ENCODE measurements at regions not wholly inside any gene's neighbourhood (a gene's known extent, or its start where the extent isn't known, plus 50 kb on each side); places are given as distances from the start of the nearest gene placed in this dataset.

DNA sequence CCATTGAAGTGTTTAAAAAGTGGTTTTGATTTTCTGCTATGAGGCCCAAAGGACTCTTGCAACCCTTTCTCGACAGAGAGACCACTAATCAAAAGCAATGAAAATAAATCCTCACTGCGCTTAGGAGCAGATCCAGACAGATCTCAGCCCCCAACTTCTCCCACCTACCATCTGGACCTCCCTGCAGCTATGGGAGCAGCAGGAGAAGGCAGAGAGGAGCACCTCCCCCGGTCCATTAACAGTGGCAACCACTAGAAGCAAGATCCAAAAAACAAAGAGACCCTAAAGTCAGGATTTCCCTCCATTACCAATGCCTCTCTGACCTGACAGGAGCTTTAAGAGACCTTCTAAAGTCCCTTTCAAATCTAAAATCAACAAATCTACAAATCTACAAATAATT is 99.0 kb upstream of the LSM8 start:
- no peak for DNase-seq

GRCh38 chr7:118087126-118087525 is 96.8 kb upstream of the LSM8 start:
- DNase-seq: no peak

GRCh38 chr7:118094044-118094443 is 89.9 kb upstream of the LSM8 start:
- no peak for DNase-seq

DNA sequence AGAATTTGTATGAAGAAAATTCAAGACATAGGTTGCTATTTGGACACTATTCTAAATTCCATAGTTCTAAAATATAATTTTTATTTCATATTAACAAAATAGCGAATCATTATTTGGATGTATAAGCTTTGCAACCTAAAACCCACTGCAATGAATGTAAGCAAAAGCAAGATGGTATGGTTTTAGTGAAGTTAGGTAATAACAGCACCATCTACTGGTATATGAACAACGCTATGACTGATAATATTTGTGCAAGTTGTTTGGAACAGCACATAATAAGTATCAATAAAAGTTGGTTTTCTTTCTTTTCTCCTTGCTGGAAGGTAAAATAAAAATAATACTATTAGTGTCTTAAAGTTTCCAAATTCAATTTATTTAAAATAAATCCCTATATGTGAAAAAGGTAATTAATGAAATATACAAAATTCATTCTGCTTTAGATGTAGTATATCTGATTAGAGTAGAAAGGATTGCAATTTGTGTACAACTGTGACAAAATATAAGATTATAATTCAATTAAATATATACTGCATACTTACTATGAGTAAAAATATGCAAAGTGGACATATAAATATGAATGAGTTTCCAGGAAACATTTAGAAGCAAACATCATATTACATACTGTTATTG is 79.0 kb upstream of the LSM8 start:
- DNase-seq: peak; percentile 3

DNA sequence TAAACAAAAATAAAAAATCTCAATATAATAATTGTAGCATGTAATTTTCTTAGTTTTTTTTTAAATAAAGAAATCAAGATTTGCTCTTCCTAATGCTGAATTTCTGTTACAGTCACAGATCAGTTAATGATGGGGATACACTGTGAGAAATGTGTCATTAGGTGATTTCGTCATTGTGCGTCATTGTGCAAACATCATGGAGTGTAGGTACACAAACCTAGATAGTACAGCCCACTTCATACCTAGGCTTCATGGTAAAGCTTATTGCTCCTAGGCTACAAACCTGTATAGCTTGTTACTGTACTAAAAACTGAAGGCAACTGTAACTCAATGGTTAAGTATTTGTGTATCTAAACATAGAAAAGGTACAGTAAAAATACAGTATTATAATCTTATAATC is 74.4 kb upstream of the LSM8 start:
- DNase-seq: no peak

- DNase-seq: no peak
Measured at GRCh38 chr7:118110178-118110925, 73.6 kb upstream of the LSM8 start.

GRCh38 chr7:118111347-118111746 is 72.6 kb upstream of the LSM8 start:
- no peak for DNase-seq

DNA sequence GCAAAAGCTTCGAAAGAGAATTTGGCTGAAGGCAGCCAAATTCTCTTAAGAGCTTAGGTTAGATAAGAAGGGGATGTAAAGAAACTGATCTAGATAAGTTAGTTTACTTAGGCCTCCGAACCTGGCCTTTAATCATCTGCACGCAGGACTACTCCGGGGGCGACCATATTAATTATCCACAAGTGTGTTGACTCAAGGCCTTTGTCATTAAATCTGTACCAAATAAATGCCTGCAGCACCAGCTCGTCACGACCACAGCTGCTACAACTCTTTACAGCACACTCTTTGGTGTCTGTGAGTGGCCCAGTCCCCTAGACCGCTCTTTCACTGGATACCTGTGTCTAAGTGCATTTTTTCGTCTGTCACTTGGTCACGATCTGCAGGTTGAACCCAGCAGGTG is 69.8 kb upstream of the LSM8 start:
- DNase-seq: no peak

DNA sequence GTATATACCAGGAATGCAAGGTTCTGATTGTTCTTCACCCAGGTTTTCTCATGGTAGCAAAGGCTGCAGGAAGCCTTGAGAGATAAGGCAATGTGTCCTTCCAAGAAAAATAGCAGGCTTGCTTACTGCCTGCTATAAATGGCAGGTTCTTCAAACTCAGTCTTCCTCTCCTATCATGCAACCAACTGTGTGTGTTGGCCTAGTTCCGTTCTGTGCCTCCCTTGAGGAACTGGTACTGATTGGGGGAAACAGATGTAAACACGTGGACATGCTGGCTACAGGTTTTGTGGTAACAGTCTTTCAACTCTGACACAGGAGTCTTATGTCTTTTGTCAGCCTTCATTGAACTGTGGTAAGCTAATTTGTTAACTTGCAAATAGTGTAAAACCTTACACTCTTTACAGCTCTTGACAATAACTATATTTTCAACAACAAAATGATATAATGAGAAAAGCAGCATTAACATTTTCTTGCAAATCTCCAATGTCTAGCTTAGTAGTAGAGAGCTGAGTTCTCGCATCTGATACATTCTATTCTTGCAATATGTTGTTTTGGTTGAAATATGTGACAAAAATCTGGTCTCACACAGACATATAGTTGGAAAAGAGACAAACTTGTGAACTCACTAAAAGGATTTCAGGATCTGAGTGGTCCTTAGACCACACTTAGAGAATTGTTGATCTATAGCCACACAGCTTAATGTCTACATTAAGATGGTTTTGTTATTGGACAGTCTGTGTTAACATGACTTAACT is 54.7 kb upstream of the LSM8 start:
- DNase-seq: no peak

DNA sequence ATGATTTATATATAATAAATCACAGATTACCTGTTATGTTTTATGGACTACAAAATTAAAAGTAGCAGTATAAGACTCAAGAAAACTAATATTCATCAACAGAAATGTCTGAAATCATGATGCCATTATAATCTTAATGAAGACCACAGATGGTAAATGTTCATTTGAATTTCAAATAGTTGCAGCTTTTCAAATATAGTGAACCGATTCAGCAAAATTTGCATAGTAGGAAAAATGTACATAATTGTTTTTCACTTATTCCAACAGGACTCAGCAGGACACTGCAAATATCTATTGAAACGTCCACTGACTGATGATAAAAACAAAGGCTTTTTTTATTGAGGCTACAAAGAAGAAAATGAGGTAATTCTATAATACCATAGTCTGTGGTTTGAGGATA is 51.2 kb upstream of the LSM8 start:
- no peak for DNase-seq

Measured in activated CD4-positive, alpha-beta T cell treated with anti-CD3 and anti-CD28 coated beads, Interleukin-2, Interleukin-6, amounts not matched to agents 100 ng/mL and 50 ng/mL, durations not matched to agents 16 hours and 8 hours (primary cell).